Spleen (tissue), 7 donors: ENCODE measurements at regions not wholly inside any gene's neighbourhood (a gene's known extent, or its start where the extent isn't known, plus 50 kb on each side); places are given as distances from the start of the nearest gene placed in this dataset.

Experiments used
- POLR2A ChIP-seq, 3 donors: fragments of 450-650 bp; IDR thresholded peaks; one replicate each; pipeline ENCODE4 v1.5.1; 2017; ENCODE audit warnings: antibody characterized with exemption in 3 of 3, mild to moderate bottlenecking in 1 of 3
- POLR2AphosphoS5 ChIP-seq, 3 donors: sonication (generic); formaldehyde crosslinking; IDR thresholded peaks; one replicate each; pipeline ENCODE4 v1.5.1; 2017; ENCODE audit warnings: antibody characterized with exemption in 3 of 3
- TF ChIP-seq, protein P1 (sequence below), 11 experiments: fragments of 200-600 bp in 7 of 11; fragments of 450-650 bp in 4 of 11; sonication (generic) in 4 of 11; IDR thresholded peaks in 8 of 11; conservative IDR thresholded peaks in 3 of 11; 1 replicate in 7 of 11; 2 replicates in 4 of 11; pipeline versions ENCODE4 v1.4.0 to v1.8.0; 2016 to 2021; ENCODE audit warnings: antibody characterized with exemption in 11 of 11, inconsistent platforms in 4 of 11, mild to moderate bottlenecking in 1 of 11
- donor health status: DM: no; HTN: no; CAD: no; lungs with moderate emphysema.
- donor health status: DM: no; HTN: no; CAD: no.
- donor health status: DM: no; HTN: no; CAD: no.

DNA sequence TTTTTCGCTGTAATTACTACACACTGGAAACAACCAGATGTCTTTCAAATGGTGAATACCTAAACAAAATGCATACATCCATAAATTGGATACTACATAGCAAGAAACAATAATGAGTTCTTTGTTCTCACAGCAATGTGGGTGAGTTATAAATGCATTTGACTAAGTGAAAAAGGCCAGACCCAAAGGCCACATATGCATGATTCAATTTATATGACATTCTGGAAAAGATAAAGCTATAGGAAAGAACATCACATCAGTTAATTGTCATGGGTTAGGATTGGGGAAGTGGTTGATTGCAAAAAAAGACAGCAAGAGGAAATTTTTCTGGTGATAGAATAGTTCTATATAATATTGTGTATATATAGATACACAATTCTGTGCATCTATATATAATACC, 198.9 kb downstream of the CYLC2 start:
- TF ChIP-seq POLR2AphosphoS5 (IDR thresholded peaks at IDR 0.05) (no peak), POLR2A (IDR thresholded peaks at IDR 0.05) (no peak)
- TF ChIP-seq, protein P1, sequence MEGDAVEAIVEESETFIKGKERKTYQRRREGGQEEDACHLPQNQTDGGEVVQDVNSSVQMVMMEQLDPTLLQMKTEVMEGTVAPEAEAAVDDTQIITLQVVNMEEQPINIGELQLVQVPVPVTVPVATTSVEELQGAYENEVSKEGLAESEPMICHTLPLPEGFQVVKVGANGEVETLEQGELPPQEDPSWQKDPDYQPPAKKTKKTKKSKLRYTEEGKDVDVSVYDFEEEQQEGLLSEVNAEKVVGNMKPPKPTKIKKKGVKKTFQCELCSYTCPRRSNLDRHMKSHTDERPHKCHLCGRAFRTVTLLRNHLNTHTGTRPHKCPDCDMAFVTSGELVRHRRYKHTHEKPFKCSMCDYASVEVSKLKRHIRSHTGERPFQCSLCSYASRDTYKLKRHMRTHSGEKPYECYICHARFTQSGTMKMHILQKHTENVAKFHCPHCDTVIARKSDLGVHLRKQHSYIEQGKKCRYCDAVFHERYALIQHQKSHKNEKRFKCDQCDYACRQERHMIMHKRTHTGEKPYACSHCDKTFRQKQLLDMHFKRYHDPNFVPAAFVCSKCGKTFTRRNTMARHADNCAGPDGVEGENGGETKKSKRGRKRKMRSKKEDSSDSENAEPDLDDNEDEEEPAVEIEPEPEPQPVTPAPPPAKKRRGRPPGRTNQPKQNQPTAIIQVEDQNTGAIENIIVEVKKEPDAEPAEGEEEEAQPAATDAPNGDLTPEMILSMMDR (IDR thresholded peaks at IDR 0.05 in 8 of 11, conservative IDR thresholded peaks at IDR 0.05 in 3 of 11): no peak
